ENCODE measurements at regions not wholly inside any gene's neighbourhood (a gene's known extent, or its start where the extent isn't known, plus 50 kb on each side); places are given as distances from the start of the nearest gene placed in this dataset.
"Not testable (repeated sequence)": the region's sequence is repeated elsewhere in the genome, so short reads cannot be mapped to it uniquely, and the experiment has no call there.

DNA sequence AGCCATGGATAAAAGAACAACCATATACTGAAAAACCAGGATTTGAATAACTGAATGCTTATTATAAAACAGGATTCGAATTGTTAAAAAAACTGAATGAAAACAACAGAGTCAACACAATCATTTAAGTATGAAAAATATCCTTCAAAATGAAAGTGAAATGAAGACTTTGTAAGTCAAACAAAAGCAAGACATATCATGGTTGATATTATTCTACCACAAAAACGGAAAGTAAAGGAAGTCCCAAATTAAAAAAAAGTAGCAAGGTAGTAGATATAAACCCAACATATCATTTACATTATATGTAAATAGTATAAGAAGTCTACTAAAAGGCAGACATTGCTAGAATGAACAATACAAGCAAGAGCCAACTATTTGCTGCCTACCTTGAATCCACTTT is 63.1 kb upstream of the POTEC start:
- Mint-ChIP-seq H3K27ac (peak overlapping the region; percentile 83), H3K4me1 (peaks cover 15% of the 10 kb centered on the region), H3K4me3 (peak overlapping the region; percentile 77)
- ATAC-seq (ENCODE audit: low read depth); H3K36me3 Mint-ChIP-seq; H3K9me3 Mint-ChIP-seq; POLR2A ChIA-PET; DNase-seq; H3K27me3 Mint-ChIP-seq: not testable (repeated sequence)

DNA sequence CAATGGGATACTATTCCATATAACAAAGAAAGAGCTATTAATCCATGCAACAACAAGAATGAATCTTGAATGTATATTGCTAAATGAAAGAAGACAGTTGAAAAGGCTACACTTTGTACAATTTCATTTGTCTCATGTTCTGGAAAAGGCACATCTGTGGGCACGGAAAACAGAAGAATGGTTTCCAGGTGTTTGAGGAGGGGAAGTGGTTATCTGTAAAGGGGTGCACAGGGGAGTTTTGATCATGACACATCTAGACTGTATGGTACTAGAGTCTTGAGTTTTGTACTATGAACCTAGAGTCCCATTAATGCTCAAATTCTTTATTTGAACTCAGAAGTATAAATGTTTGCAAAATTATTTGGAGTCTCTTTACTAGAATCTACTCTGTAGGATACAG is 64.0 kb upstream of the POTEC start:
- H3K4me3 Mint-ChIP-seq = peak overlapping the region; percentile 21

DNA sequence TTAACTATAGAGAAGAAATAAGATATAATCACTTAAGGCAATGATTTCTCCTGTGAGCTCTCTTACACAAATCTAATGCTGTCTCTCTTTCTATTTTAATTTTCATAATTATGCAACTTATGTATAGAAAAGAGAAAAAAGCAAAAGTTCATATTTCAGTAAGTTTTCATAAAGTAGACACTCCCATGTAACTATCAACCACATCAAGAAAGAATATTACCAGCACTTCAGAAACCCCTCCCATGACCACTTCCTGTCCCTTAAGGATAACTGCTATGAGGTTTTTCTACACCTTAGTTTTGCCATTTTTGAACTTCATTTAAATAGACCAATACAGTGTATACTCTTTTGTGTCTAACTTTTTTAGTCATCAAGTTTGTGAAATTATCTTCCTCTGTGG is 69.0 kb upstream of the POTEC start:
- peak overlapping the region; percentile 64 for H3K27ac Mint-ChIP-seq
- H3K27me3 Mint-ChIP-seq, H3K4me1 Mint-ChIP-seq, H3K9me3 Mint-ChIP-seq, POLR2A ChIA-PET, DNase-seq, H3K36me3 Mint-ChIP-seq: not testable (repeated sequence)
- peak; percentile 93 for ATAC-seq (ENCODE audit: low read depth)
- H3K4me3 Mint-ChIP-seq = peak overlapping the region; percentile 63

More for the DNA sequence above, 64.0 kb upstream of the POTEC start:
- H3K36me3 Mint-ChIP-seq; DNase-seq; POLR2A ChIA-PET; ATAC-seq (ENCODE audit: low read depth); H3K9me3 Mint-ChIP-seq; H3K27me3 Mint-ChIP-seq: not testable (repeated sequence)
- Mint-ChIP-seq H3K4me1 (peaks cover 15% of the 10 kb centered on the region), H3K27ac (peak overlapping the region; percentile 31)

DNA sequence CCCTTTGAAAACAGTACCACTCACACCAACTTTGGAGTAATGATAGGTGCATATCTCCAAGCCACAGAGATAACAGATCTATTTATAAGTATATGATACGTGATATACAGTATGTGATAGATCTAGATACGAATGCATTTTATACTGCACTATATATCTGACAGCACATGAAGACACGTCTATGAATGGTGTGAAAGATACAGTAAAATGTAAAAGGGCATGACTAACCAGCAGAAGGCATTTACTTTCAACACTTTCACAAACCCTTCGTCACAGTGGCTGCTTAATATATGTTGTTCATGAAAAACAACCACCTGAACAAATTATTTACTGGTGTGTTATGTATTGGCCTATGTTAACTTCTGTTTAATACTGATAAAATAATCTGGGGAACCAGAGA is 71.1 kb upstream of the POTEC start:
- H3K9me3 Mint-ChIP-seq = peaks cover 14% of the 10 kb centered on the region
- H3K27ac Mint-ChIP-seq; H3K4me3 Mint-ChIP-seq; DNase-seq; H3K4me1 Mint-ChIP-seq; ATAC-seq (ENCODE audit: low read depth); POLR2A ChIA-PET; H3K27me3 Mint-ChIP-seq: not testable (repeated sequence)
- peaks cover 11% of the 10 kb centered on the region for H3K36me3 Mint-ChIP-seq

DNA sequence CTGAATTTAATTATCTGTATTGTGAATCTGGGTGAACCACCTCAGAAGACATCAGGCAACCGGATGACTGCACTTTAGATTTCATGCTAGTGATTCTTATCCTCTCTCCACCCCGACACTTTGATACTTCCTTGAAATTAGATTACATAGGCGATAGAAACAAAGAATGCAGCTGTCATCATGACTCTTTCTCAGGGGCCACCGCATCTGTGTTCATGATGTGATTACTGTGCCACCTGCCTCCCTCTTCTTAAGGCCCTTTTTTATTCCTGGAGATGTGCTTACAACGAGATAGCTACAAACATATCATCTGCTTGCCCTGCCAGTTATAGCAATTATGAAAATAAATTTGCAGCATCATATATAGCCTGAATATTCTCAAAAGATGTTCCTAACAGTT is 83.9 kb upstream of the POTEC start:
- H3K4me3 Mint-ChIP-seq; H3K36me3 Mint-ChIP-seq; POLR2A ChIA-PET; H3K4me1 Mint-ChIP-seq; H3K9me3 Mint-ChIP-seq; ATAC-seq (ENCODE audit: low read depth); DNase-seq; H3K27ac Mint-ChIP-seq; H3K27me3 Mint-ChIP-seq: not testable (repeated sequence)

DNA sequence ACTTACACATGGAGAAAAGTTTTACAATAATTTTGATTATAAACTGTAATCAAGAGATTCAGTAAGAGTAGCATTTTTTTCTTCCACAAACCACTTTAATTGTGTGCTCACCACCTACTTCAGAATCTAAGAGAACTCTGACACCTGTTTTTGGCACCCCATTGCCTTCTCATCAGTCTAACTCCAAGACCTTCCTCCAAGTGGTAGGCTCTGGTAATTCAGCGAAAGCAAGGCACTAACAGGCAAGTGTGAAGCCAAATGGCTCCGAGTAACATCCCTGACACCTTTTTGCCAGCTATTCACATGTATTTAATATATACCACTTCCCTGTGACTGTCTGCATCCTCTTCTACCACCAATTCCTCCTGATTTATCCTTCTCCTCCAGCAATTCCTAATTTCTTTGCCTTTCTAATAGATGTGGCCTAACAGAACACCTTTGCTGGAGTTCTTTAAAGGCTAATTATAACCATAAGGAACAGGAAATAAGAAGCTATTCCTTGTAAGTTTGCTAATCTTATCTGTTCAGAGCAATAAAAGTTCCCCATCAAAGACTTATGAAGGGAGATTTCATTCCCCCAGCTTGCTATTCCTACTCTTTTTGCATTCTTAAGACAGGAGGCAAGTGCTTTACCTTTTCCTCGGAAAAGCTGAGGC is 85.1 kb upstream of the POTEC start:
- H3K4me3 Mint-ChIP-seq; H3K27me3 Mint-ChIP-seq; H3K9me3 Mint-ChIP-seq; DNase-seq; ATAC-seq (ENCODE audit: low read depth); H3K27ac Mint-ChIP-seq; H3K4me1 Mint-ChIP-seq; POLR2A ChIA-PET; H3K36me3 Mint-ChIP-seq: not testable (repeated sequence)

DNA sequence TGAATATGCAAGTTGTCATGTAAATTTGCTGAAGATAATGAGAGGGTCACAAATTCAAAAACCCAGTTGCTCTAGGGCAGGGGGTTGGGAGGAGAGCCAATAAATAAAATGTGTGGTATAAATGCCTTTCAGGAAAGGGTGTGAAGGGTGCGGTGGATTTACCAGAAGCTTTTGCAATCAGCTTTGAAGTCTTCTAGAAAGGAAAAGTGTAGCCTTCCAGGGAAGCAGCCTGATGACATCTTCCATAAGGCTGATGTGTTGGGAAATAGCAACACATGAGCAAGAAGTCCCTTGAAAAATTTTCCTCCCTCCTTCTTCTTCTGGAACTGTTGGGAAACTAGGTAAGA is 85.6 kb upstream of the POTEC start:
- H3K27ac Mint-ChIP-seq; DNase-seq; H3K27me3 Mint-ChIP-seq; H3K4me1 Mint-ChIP-seq; H3K9me3 Mint-ChIP-seq; POLR2A ChIA-PET; H3K4me3 Mint-ChIP-seq; H3K36me3 Mint-ChIP-seq; ATAC-seq (ENCODE audit: low read depth): not testable (repeated sequence)

DNA sequence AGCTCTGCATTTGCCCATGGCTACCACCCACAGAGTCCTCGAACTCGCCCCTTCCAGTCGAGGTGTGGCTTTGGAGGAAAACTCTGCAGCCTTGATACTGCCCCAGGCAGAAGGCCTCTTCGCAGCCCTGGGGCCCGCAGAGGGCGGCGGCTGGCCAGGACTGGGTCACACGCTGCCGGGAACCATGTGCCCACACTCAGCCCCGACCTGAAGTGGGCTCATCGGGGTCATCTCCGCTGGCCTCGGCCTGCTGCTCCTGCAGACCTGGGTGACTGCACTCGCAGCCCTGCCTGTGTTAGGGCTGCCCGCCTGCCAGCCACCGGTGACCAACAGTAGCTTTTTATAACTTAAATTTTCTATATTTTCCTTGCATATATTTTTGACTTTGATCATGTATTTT is 89.6 kb upstream of the POTEC start:
- H3K4me3 Mint-ChIP-seq = not testable (repeated sequence)

DNA sequence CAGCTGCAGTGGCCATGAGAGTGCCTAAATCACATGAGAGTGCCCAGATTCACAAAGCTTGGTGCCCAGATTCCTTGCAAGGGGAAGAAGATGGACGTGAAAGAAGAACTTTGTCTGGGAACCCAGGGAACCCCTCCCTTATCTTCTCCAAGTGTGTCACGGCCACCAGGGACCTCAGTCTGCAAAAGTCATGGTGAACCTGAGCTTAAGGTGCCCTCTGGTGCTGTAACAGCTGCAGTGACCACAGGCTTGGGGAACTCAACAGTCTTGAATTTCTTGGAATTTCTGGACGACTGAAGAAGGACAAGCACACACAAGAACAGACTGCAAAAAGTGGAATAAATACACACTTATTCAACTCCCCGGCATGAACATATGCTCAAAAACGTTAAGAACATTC is 94.6 kb upstream of the POTEC start:
- ATAC-seq (ENCODE audit: low read depth); H3K9me3 Mint-ChIP-seq; DNase-seq; H3K27me3 Mint-ChIP-seq; H3K4me1 Mint-ChIP-seq; H3K27ac Mint-ChIP-seq; POLR2A ChIA-PET; H3K4me3 Mint-ChIP-seq; H3K36me3 Mint-ChIP-seq: not testable (repeated sequence)

More for the DNA sequence above, 89.6 kb upstream of the POTEC start:
- H3K27me3 Mint-ChIP-seq; H3K4me1 Mint-ChIP-seq; DNase-seq; H3K9me3 Mint-ChIP-seq; POLR2A ChIA-PET; ATAC-seq (ENCODE audit: low read depth); H3K36me3 Mint-ChIP-seq; H3K27ac Mint-ChIP-seq: not testable (repeated sequence)

DNA sequence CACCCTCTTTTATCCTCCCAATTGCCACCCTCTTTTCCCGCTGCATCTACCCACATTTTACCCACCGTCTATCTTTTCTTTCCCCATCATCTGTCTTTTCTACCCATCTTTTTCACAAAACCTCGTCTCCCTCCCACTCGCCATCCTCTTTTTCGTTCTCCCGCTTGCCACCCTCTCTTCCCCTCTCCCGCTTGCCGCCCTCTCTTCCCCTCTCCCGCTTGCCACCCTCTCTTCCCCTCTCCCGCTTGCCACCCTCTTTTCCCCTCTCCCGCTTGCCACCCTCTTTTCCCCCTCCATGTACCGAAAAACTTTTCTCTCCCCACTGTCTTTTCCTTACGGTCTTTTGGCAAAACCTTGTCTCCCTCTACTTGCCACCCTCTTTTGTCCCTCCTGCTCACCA is 97.7 kb upstream of the POTEC start:
- H3K27ac Mint-ChIP-seq; H3K9me3 Mint-ChIP-seq; H3K36me3 Mint-ChIP-seq; POLR2A ChIA-PET; DNase-seq; H3K4me3 Mint-ChIP-seq; H3K27me3 Mint-ChIP-seq; H3K4me1 Mint-ChIP-seq; ATAC-seq (ENCODE audit: low read depth): not testable (repeated sequence)

DNA sequence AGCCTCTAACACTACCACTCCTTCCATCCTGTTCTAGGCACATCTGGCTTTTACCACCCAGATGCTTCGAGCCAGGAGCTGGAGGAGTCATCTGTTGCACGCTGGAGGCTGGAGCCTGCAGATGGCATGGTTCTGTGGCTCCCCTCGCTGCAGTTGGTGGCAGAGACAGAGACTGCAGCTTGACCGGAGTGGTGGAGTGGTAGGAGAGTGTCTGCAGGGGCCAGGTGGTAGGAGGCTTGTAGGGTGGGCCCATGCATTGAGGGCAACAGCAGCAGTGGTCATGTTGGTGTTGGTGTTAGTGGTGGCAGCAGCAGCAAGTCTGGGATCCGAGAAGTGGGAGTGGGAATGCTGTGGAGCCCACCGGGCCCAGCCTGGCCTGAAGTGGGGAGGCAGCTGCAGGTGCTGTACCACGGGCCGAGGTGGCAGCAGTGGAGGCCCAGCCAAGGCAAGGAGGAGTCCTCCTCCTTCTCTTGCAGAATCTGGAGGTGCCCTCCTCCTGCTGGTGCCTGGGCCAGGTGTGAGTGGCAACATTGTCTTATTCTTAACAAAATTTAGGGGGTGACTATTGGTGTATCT is 100.4 kb upstream of the POTEC start:
- H3K9me3 Mint-ChIP-seq; H3K36me3 Mint-ChIP-seq; H3K27ac Mint-ChIP-seq; POLR2A ChIA-PET; H3K27me3 Mint-ChIP-seq; H3K4me1 Mint-ChIP-seq; ATAC-seq (ENCODE audit: low read depth); DNase-seq; H3K4me3 Mint-ChIP-seq: not testable (repeated sequence)

DNA sequence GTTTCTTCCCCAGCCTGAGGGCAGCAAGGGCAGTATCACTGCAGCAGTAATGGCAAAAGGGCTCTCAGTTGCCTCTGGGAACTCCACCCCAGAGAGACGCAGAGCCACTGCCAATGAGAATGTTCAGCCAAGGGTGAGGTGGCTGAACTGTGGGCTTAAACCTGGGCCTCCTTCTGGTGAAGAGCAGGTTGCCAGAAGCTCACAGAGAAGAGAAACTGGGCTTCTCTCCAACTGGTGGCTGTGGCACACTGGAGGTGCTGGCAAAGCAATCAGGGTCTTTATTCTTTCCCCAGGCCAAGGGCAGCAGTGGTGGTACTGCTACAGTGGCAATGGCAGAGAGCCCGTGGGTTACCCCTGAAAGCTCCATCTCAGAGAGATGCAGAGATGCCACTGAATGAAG is 54.9 kb upstream of the ANKRD30B start:
- H3K4me1 Mint-ChIP-seq; H3K27me3 Mint-ChIP-seq; POLR2A ChIA-PET; H3K9me3 Mint-ChIP-seq; H3K36me3 Mint-ChIP-seq; DNase-seq; H3K4me3 Mint-ChIP-seq; ATAC-seq (ENCODE audit: low read depth); H3K27ac Mint-ChIP-seq: not testable (repeated sequence)

DNA sequence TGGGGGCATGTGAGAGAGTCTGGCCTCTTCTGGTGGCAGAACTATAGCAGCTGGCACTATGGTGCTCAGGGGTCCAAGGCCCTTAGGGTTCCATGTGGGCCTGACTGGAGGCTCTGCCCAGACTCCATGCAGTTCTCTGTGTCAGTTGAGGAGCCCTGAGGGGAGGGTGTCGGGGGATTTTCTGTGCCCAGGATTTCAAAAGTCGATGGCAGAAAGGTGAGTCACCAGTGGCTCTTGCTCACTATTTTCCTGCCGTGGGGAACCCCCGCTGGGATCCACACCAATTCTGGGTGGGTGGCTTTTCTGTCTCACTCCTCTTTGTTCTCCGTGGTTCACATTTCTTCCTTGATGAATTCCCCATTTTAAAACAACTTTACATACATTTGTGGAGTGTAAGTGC is 54.1 kb upstream of the ANKRD30B start:
- DNase-seq; H3K36me3 Mint-ChIP-seq; H3K4me1 Mint-ChIP-seq; H3K27me3 Mint-ChIP-seq; H3K4me3 Mint-ChIP-seq; H3K27ac Mint-ChIP-seq; H3K9me3 Mint-ChIP-seq; ATAC-seq (ENCODE audit: low read depth); POLR2A ChIA-PET: not testable (repeated sequence)

DNA sequence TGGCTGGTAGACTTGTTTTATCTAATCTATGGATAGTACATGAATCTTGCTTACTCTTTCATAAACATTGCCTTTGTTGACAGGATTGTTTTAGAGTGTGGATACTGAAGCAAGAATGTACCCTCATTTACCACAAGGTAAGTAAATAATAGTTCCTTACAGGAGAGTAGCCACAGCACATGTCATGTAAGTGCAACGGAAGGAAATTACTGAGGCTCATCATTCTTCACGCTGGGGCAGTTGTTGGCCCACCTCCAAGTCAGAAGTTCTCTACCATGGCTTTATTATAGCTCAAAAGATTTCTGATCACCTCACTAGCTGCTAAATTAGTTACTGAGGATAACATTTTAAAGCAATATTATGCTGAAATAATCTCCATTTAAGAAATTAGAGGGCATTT is 50.0 kb upstream of the ANKRD30B start:
- H3K9me3 Mint-ChIP-seq; H3K4me1 Mint-ChIP-seq; H3K36me3 Mint-ChIP-seq; H3K4me3 Mint-ChIP-seq; DNase-seq; H3K27me3 Mint-ChIP-seq; POLR2A ChIA-PET; ATAC-seq (ENCODE audit: low read depth); H3K27ac Mint-ChIP-seq: not testable (repeated sequence)
